ENCODE measurements at regions not wholly inside any gene's neighbourhood (a gene's known extent, or its start where the extent isn't known, plus 50 kb on each side); places are given as distances from the start of the nearest gene placed in this dataset.
"Not testable (repeated sequence)": the region's sequence is repeated elsewhere in the genome, so short reads cannot be mapped to it uniquely, and the experiment has no call there.

DNA sequence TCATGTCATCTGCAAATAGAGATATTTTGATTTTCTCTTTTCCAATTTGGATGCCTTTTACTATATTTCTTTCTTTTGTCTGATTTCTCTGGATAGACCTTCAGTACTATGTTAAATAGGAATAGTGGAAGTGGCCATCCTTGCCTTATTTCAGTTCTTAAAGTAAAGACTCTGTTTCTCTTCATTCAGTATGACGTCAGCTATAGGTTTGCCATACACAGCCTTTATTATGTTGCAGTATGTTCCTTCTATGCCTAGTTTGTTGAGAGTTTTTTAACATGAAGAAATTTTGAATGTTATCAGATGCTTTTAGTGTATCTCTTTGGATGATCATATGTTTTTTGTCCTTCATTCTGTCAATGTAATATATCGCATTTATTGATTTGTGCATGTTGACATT, 566.7 kb upstream of the ROBO1 start:
- Mint-ChIP-seq H3K4me3 (ENCODE audit: unreplicated experiment) (no peak overlapping the region), H3K27me3 (ENCODE audit: unreplicated experiment) (peaks cover 2% of the 10 kb centered on the region), H3K36me3 (ENCODE audit: low read depth, unreplicated experiment) (no peaks in the 10 kb centered on the region), H3K9me3 (ENCODE audit: unreplicated experiment) (no peaks in the 10 kb centered on the region), H3K27ac (ENCODE audit: unreplicated experiment) (no peak overlapping the region), H3K4me1 (ENCODE audit: unreplicated experiment) (no peaks in the 10 kb centered on the region)
- no peak for TF ChIP-seq CTCF (IDR thresholded peaks at IDR 0.05; ENCODE audit: unreplicated experiment)
- no peak for DNase-seq (ENCODE audit: low spot score)

- peaks cover 2% of the 10 kb centered on the region for H3K27me3 Mint-ChIP-seq (ENCODE audit: unreplicated experiment)
- no peaks in the 10 kb centered on the region for H3K36me3 Mint-ChIP-seq (ENCODE audit: low read depth, unreplicated experiment)
- no peak for DNase-seq (ENCODE audit: low spot score)
- TF ChIP-seq CTCF (IDR thresholded peaks at IDR 0.05; ENCODE audit: unreplicated experiment): no peak
- H3K4me1 Mint-ChIP-seq (ENCODE audit: unreplicated experiment): no peaks in the 10 kb centered on the region
- H3K4me3 Mint-ChIP-seq (ENCODE audit: unreplicated experiment): no peak overlapping the region
- H3K27ac Mint-ChIP-seq (ENCODE audit: unreplicated experiment): no peak overlapping the region
- H3K9me3 Mint-ChIP-seq (ENCODE audit: unreplicated experiment): no peaks in the 10 kb centered on the region
These were observed 563.8 kb upstream of the ROBO1 start for GRCh38 chr3:80331494-80332170.

DNA sequence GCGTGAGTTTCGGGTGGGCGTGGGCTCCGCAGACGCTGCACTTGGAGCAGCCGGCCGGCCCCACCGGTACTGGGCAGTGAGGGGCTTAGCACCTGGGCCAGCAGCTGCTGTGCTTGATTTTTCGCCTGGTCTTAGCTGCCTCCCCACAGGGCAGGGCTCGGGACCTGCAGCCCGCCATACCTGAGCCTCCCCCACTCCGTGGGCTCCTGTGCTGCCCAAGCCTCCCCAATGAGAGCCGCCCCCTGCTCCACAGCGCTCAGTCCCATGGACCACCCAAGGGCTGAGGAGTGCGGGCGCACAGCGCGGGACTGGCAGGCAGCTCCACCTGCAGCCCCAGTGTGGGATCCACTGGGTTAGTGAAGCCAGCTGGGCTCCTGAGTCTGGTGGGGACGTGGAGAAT, 546.7 kb upstream of the ROBO1 start:
- not testable (repeated sequence) for H3K4me3 Mint-ChIP-seq (ENCODE audit: unreplicated experiment); H3K27ac Mint-ChIP-seq (ENCODE audit: unreplicated experiment); H3K4me1 Mint-ChIP-seq (ENCODE audit: unreplicated experiment); H3K9me3 Mint-ChIP-seq (ENCODE audit: unreplicated experiment); H3K36me3 Mint-ChIP-seq (ENCODE audit: low read depth, unreplicated experiment); DNase-seq (ENCODE audit: low spot score); H3K27me3 Mint-ChIP-seq (ENCODE audit: unreplicated experiment)

DNA sequence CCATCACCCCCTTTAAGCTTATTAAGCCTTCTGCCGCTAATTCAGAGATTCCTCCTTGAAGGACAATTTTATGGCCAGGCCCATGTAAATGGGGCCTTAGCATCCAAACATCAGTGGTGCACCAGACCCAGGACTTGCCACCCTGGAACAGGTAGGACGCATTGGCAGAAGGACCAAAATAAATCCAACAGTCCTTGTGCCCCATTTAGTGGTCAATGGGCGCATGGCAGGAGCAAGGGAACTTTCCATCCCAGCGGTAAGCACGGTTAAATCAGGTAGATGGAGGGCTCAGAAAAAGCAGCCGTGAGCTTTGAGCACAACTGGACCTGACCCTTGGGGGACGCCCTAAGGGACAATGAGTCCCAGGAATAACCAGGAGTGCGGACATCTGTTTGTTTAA, 540.8 kb upstream of the ROBO1 start:
- DNase-seq (ENCODE audit: low spot score): no peak

GRCh38 chr3:80307844-80308243, 540.0 kb upstream of the ROBO1 start:
- Mint-ChIP-seq H3K36me3 (ENCODE audit: low read depth, unreplicated experiment) (no peaks in the 10 kb centered on the region), H3K4me3 (ENCODE audit: unreplicated experiment) (no peak overlapping the region), H3K27me3 (ENCODE audit: unreplicated experiment) (no peaks in the 10 kb centered on the region), H3K9me3 (ENCODE audit: unreplicated experiment) (no peaks in the 10 kb centered on the region), H3K4me1 (ENCODE audit: unreplicated experiment) (no peaks in the 10 kb centered on the region), H3K27ac (ENCODE audit: unreplicated experiment) (no peak overlapping the region)
- no peak for DNase-seq (ENCODE audit: low spot score)
- no peak for TF ChIP-seq CTCF (IDR thresholded peaks at IDR 0.05; ENCODE audit: unreplicated experiment)

More for the DNA sequence above, 540.8 kb upstream of the ROBO1 start:
- H3K4me1 Mint-ChIP-seq (ENCODE audit: unreplicated experiment): no peaks in the 10 kb centered on the region
- no peaks in the 10 kb centered on the region for H3K9me3 Mint-ChIP-seq (ENCODE audit: unreplicated experiment)
- H3K36me3 Mint-ChIP-seq (ENCODE audit: low read depth, unreplicated experiment): no peaks in the 10 kb centered on the region
- no peaks in the 10 kb centered on the region for H3K27me3 Mint-ChIP-seq (ENCODE audit: unreplicated experiment)
- TF ChIP-seq CTCF (IDR thresholded peaks at IDR 0.05; ENCODE audit: unreplicated experiment): no peak
- no peak overlapping the region for H3K4me3 Mint-ChIP-seq (ENCODE audit: unreplicated experiment)
- H3K27ac Mint-ChIP-seq (ENCODE audit: unreplicated experiment): no peak overlapping the region

Data from endothelial cell (in vitro differentiated cells).